GM13977 (cell line): ENCODE measurements at regions not wholly inside any gene's neighbourhood (a gene's known extent, or its start where the extent isn't known, plus 50 kb on each side); places are given as distances from the start of the nearest gene placed in this dataset.

Experiments used
- DNase-seq: peaks from one replicate; pipeline ENCODE4 v3.0.0; 2012; ENCODE audit warnings: low spot score
- CTCF ChIP-seq: IDR thresholded peaks from 2 replicates; pipeline ENCODE4 v1.5.1; 2012; ENCODE audit warnings: mild to moderate bottlenecking, control low read depth; ENCODE audit not compliant: insufficient read depth; ENCODE audit errors: extremely low read depth, missing control alignments
- in situ Hi-C: fragments of 300-500 bp; cut with MboI; formaldehyde crosslinking; loops from one replicate; pipeline ENCODE4 v1.12.0; 2022; ENCODE audit warnings: low sequenced_read_pairs, low pct_unique_long_range_greater_than_20kb, mixed read lengths, inconsistent platforms; ENCODE audit not compliant: unreplicated experiment

GRCh38 chr2:128753321-128753720 lies 434.7 kb upstream of the HS6ST1 start:
- no peak for DNase-seq
- TF ChIP-seq CTCF: no peak
- in situ Hi-C loops: loop anchor here (25.0 kb wide), 1 partner anchor 634 kb away; no protein-coding TSS in a partner anchor

GRCh38 chr2:128753800-128754199 lies 435.1 kb upstream of the HS6ST1 start:
- in situ Hi-C loops: loop anchor here (25.0 kb wide), 1 partner anchor 634 kb away; no protein-coding TSS in a partner anchor
- no peak for DNase-seq
- TF ChIP-seq CTCF: no peak

GRCh38 chr2:128754246-128754724 lies 435.6 kb upstream of the HS6ST1 start:
- in situ Hi-C loops: loop anchor here (25.0 kb wide), 1 partner anchor 633 kb away; no protein-coding TSS in a partner anchor
- peak; percentile 63 for DNase-seq
- no peak for TF ChIP-seq CTCF

DNA sequence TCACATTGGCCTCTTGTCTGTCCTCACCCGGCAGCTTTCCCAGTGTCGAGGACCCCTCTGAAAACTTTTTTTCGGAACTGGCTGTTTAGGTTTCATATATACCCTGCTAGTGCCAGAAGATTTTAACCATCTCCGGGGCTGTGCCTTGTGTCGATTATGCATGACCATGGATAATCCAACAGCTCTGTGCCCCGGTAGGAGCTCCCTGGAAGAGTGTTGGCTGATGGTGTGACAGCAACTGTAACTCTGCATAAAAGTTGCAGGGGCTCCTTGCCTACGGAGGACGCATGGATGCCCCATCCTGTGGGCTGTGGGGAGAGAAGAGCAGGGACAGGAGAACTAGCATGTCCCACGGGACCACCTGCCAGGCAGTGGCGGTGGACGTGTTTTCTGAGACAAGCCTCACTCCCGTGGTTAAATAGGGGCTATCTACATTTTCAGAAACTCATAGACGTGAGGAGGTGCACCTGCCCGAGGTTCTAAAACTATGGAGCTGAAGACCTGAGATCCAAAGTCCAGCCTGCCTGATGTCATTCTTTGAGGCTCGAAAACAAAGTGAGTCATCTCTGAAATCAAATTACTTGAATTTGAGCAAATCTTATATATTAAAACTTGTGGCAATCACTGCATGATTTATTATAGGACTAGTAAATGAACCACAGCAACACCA lies 437.2 kb upstream of the HS6ST1 start:
- TF ChIP-seq CTCF: peak; percentile 9
- in situ Hi-C loops: loop anchor here (25.0 kb wide), 1 partner anchor 631 kb away; no protein-coding TSS in a partner anchor
- DNase-seq: no peak

DNA sequence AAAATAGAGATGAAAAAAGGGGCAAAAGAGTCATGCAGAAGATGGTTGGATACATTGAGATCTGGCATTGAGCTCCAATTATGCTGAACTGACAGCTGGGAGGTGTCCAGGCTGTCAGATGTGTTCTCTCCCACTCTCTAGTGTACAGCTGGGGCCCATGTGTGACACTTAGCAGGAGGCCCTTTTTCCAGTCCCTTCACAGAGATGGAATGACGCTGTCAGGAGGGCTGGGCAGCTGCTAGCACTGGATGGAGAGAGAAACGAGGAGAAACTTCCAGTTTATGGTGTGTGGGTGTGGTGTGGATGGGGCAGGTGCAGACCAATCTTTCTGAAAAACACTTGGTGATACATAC lies 437.7 kb upstream of the HS6ST1 start:
- in situ Hi-C loops: loop anchor here (25.0 kb wide), 1 partner anchor 631 kb away; no protein-coding TSS in a partner anchor
- DNase-seq: no peak
- no peak for TF ChIP-seq CTCF

GRCh38 chr2:128765811-128766210 lies 447.1 kb upstream of the HS6ST1 start:
- TF ChIP-seq CTCF: no peak
- in situ Hi-C loops: loop anchor here (25.0 kb wide), 1 partner anchor 621 kb away; no protein-coding TSS in a partner anchor
- no peak for DNase-seq
